Activated CD4-positive, CD25-positive, alpha-beta regulatory T cell (primary cell): ENCODE measurements at regions not wholly inside any gene's neighbourhood (a gene's known extent, or its start where the extent isn't known, plus 50 kb on each side); places are given as distances from the start of the nearest gene placed in this dataset.

Experiments
- DNase-seq, 4 experiments: peaks; one replicate each; lab custom pipeline; 2025; lab: John Stamatoyannopoulos, UW

DNA sequence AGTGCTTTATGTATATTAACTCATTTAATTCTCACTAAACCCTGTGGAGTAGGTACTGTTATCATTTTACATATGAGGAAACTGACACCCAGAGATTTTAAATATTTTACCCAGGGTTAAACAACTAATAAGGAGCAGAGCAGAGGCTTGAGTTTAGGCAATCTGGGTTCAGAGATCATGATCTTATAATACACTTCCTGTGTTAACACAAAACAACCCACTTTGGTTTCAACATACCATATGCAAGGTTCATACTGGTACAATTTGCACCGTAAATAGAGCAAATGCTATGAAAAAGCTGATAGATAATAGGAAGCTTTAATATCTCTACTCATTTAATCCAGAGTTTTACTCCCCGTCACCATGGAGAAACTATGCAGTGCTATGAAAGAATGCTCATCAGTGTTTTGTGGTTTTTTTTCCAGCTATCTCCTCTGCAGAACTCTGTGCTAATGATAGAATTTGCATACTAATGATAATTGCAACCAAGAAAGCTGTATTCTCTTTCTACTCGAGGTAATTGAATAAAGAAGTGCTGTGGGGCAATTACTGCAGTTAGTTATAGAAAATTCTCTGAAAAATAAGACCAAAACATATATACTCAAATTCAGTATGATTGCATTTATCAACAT, 138.8 kb upstream of the MAP9 start:
- no peak for DNase-seq

DNA sequence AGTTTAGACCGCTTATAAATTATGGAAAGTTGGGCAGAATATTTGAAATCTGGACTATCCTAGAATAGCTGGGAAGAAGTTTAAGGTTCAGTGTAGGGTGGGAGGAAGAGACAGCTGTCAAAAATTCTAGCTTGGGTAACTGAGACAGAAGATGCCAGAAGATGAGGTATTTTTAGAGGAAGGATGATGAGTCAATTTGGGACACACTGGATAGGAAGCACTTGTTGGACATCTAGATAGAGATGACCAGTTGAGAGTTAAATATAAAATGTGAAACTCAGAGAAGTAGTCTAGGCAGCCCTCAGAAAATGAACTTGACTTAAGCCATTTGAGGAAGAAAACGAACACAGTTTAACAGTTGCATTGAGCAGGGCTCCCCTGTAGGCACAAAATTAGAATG, 137.9 kb upstream of the MAP9 start:
- no peak for DNase-seq

DNA sequence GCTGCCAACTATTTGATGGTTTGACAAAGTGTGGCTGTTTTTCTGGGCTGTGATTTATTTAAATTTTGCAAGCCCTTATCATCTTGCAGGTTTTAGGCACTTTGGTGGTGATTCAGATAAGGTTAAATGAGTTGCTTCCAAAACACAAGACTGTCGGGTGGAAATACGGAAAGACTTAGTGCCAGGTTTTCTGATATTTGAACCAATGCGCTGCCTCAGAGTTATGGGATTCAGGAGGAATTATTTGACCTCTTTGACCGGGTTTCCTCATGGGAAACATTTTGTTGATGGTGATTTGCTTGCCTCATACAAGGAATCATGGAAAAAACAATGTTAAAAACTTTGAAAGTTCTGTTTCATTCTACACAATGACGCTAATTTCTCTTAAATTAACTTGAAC, 136.1 kb upstream of the MAP9 start:
- no peak for DNase-seq

GRCh38 chr4:155512046-155512445, 135.3 kb upstream of the MAP9 start:
- DNase-seq, result no peak

DNA sequence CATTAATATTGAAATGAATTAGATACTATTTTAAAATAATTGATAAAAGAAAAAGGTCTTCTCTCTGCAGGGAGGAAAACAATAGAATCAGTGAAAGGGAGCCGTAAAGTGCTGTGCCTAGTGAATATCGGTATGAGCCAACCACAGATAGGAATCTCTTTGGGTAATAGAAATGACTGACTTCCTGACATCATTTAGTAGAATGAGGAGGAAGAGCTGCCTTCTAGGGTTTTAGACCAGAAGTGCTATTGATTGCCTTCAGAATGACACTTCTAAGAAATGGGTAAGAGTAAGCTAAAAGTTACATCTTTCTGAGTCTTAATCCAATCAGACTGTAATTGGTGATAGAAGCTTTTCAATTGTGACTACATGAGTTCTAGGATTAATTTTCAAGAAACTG, 134.0 kb upstream of the MAP9 start:
- no peak for DNase-seq

GRCh38 chr4:155509555-155509954, 132.8 kb upstream of the MAP9 start:
- DNase-seq, result no peak

DNA sequence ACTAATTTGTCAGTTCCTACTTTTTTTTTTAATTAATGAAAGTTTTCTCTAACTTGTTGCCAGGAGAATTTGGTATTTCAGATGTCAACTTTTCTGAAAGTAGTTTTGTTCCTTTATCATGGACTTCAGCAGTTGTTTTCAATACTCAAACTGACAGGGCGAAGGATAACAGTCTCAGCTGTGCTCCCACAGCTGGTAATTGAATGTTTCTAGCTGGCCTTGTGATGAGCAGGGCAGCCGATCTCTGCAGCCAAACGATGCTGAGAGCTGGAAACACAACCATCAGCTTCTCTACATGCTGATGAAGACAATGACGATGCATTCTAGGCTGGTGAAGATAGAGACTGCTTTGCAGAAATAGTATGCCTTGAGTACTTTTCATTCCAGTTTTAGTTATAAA, 130.0 kb upstream of the MAP9 start:
- DNase-seq, result no peak

DNA sequence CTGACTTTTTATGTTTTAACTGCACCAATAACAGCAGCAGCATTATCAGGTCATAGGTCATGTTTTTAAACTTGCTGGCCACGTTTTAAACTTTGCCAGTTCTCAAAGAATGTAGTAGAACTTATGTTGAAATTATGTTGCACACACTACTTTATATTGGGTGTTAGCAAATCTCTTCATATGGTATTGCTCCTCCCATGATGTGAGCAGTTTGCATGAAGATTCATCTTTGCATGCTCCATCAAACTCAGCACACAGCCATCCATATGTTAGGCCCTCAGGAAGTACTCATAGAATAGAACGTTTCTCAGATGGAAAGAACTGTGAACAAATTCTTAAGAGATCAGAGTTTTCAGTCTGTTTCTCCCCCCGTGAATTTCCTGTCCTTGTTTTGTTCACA, 128.6 kb upstream of the MAP9 start:
- DNase-seq, result no peak

- DNase-seq, result no peak
These were observed 120.5 kb upstream of the MAP9 start for GRCh38 chr4:155497306-155497705.

GRCh38 chr4:155496294-155496626, 119.5 kb upstream of the MAP9 start:
- no peak for DNase-seq

- DNase-seq, result no peak
These were observed 119.0 kb upstream of the MAP9 start for GRCh38 chr4:155495572-155496293.

DNA sequence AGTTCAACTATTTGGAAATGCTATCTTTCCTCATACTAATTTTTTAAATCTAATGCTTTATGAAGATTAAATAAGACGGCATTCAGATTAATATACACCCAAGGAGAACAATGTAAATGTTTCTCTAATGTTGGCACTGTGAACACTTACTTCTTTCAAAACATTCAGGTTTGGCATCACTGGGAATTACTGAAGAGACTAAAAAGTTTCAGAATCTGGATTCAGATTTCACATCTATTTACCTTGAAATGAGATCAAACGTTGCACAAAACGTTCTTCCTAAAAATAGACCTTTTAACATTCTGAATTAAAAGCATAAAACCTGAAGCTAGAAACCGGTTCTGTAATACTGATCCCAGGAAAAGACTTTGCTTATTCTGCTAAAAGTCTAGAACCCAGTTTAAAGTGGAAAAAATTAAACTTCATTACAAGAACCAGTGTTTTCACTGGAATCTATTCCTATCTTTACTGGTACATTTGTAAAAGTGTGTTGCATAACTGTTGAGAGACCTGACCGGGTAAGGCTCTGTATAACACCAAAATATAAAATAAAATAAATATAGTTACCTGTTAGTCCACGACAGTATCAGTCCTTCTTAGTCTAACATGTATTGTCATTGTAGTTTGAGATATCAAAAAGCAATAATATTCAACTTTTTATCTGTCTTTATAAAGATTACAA, 117.4 kb upstream of the MAP9 start:
- no peak for DNase-seq

GRCh38 chr4:155491336-155492120, 114.8 kb upstream of the MAP9 start:
- DNase-seq, result no peak

DNA sequence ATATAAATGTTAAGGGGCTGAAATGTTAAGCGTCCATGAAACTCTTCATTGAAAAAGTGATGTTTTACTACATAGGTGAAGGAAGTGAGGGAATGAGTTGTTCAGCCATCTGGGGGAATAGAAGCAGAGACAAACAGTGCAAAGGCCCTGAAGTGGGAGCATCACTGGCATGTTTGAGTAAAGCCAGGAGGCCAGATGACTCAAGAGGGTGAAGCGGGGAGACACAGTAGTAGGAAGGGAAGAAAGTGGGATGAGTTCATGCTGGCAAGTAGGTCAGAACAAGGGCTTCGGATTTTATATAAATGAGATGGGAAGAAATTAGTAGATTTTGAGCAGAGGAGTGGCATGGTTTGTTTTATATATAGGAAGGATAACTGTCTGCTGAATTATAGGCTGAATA, 112.5 kb upstream of the MAP9 start:
- no peak for DNase-seq

DNA sequence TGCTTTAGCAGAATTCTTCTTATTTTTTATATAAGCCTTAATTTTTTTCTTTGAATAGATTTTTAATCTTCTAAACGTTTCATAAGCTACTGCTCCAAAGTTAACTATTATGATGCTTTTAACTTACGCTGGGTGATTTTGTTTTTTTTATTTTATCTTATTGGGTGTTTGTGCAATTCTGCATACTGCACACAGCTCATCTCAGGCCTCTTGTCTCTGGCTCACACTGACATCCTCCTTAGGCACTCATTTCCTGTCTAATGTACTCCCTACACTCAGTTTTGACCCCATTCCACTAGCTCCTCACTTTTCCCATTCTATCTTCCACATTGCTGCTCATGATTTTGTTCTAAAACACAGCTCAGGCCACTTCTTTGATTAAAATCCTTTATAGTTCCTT, 111.9 kb upstream of the MAP9 start:
- DNase-seq, result no peak

GRCh38 chr4:155487210-155487609, 110.4 kb upstream of the MAP9 start:
- DNase-seq, result no peak

DNA sequence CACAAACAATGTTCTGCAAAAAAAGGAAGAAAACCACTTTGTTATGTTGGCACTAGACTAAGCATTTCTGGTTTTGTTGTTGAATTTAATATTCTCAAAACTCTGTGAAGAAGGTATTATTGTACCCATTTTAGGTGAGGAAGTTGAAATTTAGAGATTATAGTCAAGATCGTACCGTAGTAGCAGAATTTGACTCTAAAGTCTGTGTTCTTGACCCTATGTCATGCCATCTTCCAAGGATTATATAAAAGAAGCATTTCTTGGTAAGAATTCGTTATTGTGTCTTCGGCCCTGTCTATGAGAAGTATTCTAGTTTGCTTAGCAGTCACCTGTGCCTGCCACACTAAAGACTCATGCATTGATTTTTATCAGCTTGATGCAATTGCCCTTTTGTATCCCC, 104.4 kb upstream of the MAP9 start:
- no peak for DNase-seq

GRCh38 chr4:155479835-155480234, 103.1 kb upstream of the MAP9 start:
- DNase-seq, result no peak

GRCh38 chr4:155478336-155478835, 101.6 kb upstream of the MAP9 start:
- no peak for DNase-seq

DNA sequence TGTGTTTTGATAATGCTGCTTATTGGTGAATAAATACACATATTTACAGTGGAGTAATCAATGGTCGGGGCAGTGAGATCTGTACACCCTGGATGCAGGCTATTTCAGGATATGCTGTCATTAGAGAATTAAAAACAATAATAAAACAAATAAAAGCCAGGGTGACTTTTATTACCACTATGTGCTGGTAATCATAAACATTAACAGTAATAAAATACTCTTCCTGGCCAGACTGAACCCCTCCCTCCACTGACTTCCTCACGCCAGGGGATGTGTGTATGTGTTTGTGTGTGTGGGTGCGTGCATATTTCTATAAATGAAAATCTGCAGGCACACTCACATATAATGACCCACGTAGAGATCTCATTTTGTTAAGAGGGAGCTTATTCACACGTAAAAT, 98.0 kb upstream of the MAP9 start:
- DNase-seq, result no peak

- no peak for DNase-seq
These were observed 96.8 kb upstream of the MAP9 start for GRCh38 chr4:155473420-155474095.

DNA sequence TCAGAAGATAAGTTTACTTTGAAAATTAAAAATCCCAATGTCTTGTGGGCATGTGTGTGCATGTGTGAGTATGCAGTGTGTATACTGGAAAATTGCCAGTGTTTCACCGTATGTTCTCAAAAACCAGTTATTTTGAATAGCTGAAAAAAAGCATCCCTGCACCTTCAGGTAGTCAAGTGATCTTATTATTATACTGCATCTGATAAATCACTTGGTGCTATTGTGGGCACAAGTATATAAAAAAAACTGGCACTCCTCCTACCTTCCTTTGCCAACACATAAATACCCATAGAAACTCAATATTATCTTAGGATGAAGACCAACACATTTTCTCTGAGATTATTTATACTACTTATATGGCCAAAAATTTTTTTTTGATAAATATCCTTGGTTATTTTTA, 91.5 kb upstream of the MAP9 start:
- DNase-seq, result no peak
